ENCODE measurements at regions not wholly inside any gene's neighbourhood (a gene's known extent, or its start where the extent isn't known, plus 50 kb on each side); places are given as distances from the start of the nearest gene placed in this dataset.

DNA sequence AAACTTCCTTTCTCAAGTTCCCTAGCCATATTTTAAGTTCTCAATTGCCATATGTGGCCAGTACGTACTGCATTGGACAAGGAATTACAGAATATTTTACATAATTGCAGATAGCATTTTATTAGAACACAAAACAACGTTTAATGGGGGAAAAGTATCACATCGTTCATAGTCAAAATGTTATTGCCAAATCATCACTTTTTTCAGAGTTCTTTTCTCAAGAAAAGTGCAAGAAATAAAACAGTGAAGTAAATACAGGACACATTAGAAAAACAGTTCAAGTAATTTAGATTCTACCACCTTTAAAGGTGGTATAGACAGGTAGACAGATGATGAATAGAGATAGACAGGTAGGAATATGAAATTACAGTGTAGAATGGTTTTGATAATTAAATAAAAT lies 479.1 kb upstream of the NCAM2 start:
- TF ChIP-seq POLR2AphosphoS5 (IDR thresholded peaks at IDR 0.05; ENCODE audit: low read depth, low read length) (no peak), REST (IDR thresholded peaks at IDR 0.05; ENCODE audit: insufficient read depth in 1 of 2, low read depth in 2 of 2, low read length in 1 of 2) (no peak), TCF7L2 (IDR thresholded peaks at IDR 0.05; ENCODE audit: low read depth, low read length) (no peak), SIN3A (IDR thresholded peaks at IDR 0.05; ENCODE audit: borderline replicate concordance, insufficient read depth, low read depth, low read length) (no peak)
- TF ChIP-seq, protein P1, sequence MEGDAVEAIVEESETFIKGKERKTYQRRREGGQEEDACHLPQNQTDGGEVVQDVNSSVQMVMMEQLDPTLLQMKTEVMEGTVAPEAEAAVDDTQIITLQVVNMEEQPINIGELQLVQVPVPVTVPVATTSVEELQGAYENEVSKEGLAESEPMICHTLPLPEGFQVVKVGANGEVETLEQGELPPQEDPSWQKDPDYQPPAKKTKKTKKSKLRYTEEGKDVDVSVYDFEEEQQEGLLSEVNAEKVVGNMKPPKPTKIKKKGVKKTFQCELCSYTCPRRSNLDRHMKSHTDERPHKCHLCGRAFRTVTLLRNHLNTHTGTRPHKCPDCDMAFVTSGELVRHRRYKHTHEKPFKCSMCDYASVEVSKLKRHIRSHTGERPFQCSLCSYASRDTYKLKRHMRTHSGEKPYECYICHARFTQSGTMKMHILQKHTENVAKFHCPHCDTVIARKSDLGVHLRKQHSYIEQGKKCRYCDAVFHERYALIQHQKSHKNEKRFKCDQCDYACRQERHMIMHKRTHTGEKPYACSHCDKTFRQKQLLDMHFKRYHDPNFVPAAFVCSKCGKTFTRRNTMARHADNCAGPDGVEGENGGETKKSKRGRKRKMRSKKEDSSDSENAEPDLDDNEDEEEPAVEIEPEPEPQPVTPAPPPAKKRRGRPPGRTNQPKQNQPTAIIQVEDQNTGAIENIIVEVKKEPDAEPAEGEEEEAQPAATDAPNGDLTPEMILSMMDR (IDR thresholded peaks at IDR 0.05): no peak
- H3K27me3 ChIP-seq (ENCODE audit: control insufficient read depth, insufficient read depth, low read length): no peaks in the 10 kb centered on the region
- no TSS peak for BruUV-seq (replicated peaks)
- H3K27ac ChIP-seq (ENCODE audit: low read length): no peak overlapping the region
- CTCF ChIA-PET: no interaction called here
- in situ Hi-C loops (cut with HindIII; ENCODE audit: low pct_unique_long_range_greater_than_20kb, low sequenced_read_pairs): no loop called here
- H3K4me3 ChIP-seq (ENCODE audit: low read depth in 2 of 2, low read length in 2 of 2): no peak overlapping the region
- POLR2A ChIA-PET: no interaction called here
- H3K4me1 ChIP-seq (ENCODE audit: control insufficient read depth, insufficient read depth, low read length): no peaks in the 10 kb centered on the region
- ATAC-seq (no peak), DNase-seq (ENCODE audit: low read depth, low spot score) (no peak)
- H3K9me3 ChIP-seq (ENCODE audit: control insufficient read depth, insufficient read depth, low read depth, low read length): no peaks in the 10 kb centered on the region
- H3K36me3 ChIP-seq (ENCODE audit: control insufficient read depth, insufficient read depth, low read length): no peaks in the 10 kb centered on the region
- intact Hi-C loops (cut with micrococcal nuclease; ENCODE audit: unreplicated experiment): no loop called here

- Histone ChIP-seq H3K9me3 (ENCODE audit: control insufficient read depth, insufficient read depth, low read depth, low read length) (no peaks in the 10 kb centered on the region), H3K4me1 (ENCODE audit: control insufficient read depth, insufficient read depth, low read length) (no peaks in the 10 kb centered on the region), H3K27ac (ENCODE audit: low read length) (no peak overlapping the region), H3K27me3 (ENCODE audit: control insufficient read depth, insufficient read depth, low read length) (no peaks in the 10 kb centered on the region), H3K4me3 (ENCODE audit: low read depth in 2 of 2, low read length in 2 of 2) (no peak overlapping the region), H3K36me3 (ENCODE audit: control insufficient read depth, insufficient read depth, low read length) (no peaks in the 10 kb centered on the region)
- no TSS peak for BruUV-seq (replicated peaks)
- ATAC-seq (no peak), DNase-seq (ENCODE audit: low read depth, low spot score) (no peak)
- ChIA-PET CTCF (no interaction called here), POLR2A (no interaction called here)
- TF ChIP-seq POLR2AphosphoS5 (IDR thresholded peaks at IDR 0.05; ENCODE audit: low read depth, low read length): no peak
- no peak for TF ChIP-seq REST (IDR thresholded peaks at IDR 0.05; ENCODE audit: insufficient read depth in 1 of 2, low read depth in 2 of 2, low read length in 1 of 2)
- TF ChIP-seq TCF7L2 (IDR thresholded peaks at IDR 0.05; ENCODE audit: low read depth, low read length): no peak
- TF ChIP-seq, protein P1 (IDR thresholded peaks at IDR 0.05): no peak
- TF ChIP-seq SIN3A (IDR thresholded peaks at IDR 0.05; ENCODE audit: borderline replicate concordance, insufficient read depth, low read depth, low read length): no peak
- in situ Hi-C loops (cut with HindIII; ENCODE audit: low pct_unique_long_range_greater_than_20kb, low sequenced_read_pairs) (no loop called here), intact Hi-C loops (cut with micrococcal nuclease; ENCODE audit: unreplicated experiment) (no loop called here)
These were observed 475.6 kb upstream of the NCAM2 start for GRCh38 chr21:20522611-20523010.
